HG02571 (cell line): ENCODE measurements at regions not wholly inside any gene's neighbourhood (a gene's known extent, or its start where the extent isn't known, plus 50 kb on each side); places are given as distances from the start of the nearest gene placed in this dataset.
"Not testable (repeated sequence)": the region's sequence is repeated elsewhere in the genome, so short reads cannot be mapped to it uniquely, and the experiment has no call there.

Experiments used
- ATAC-seq: cut with Tn5 transposase; IDR thresholded peaks from one replicate; pipeline ENCODE4 v1.9.1; 2021; ENCODE audit warnings: mild to moderate bottlenecking, moderate library complexity; ENCODE audit not compliant: unreplicated experiment

- ATAC-seq = no peak
These were observed 108.0 kb upstream of the CIBAR2 start for GRCh38 chr16:85220125-85220839.

- no peak for ATAC-seq
These were observed 108.9 kb upstream of the CIBAR2 start for GRCh38 chr16:85220964-85221731.

- ATAC-seq = no peak
These were observed 109.5 kb upstream of the CIBAR2 start for GRCh38 chr16:85221771-85222154.

- ATAC-seq = no peak
These were observed 110.0 kb upstream of the CIBAR2 start for GRCh38 chr16:85222155-85222863.

- no peak for ATAC-seq
These were observed 113.0 kb upstream of the CIBAR2 start for GRCh38 chr16:85225257-85225656.

- no peak for ATAC-seq
These were observed 113.4 kb upstream of the CIBAR2 start for GRCh38 chr16:85225721-85226120.

- ATAC-seq = peak; percentile 73
These were observed 115.0 kb upstream of the CIBAR2 start for GRCh38 chr16:85227084-85227945.

- ATAC-seq = peak; percentile 5
These were observed 115.9 kb upstream of the CIBAR2 start for GRCh38 chr16:85227946-85228862.

- ATAC-seq = no peak
These were observed 116.7 kb upstream of the CIBAR2 start for GRCh38 chr16:85228970-85229430.

GRCh38 chr16:85229869-85230462 is 117.7 kb upstream of the CIBAR2 start:
- ATAC-seq = no peak

GRCh38 chr16:85230764-85231383 is 118.6 kb upstream of the CIBAR2 start:
- not testable (repeated sequence) for ATAC-seq

GRCh38 chr16:85231959-85232358 is 119.7 kb upstream of the CIBAR2 start:
- ATAC-seq = no peak

- no peak for ATAC-seq
These were observed 120.3 kb upstream of the CIBAR2 start for GRCh38 chr16:85232369-85233142.

GRCh38 chr16:85233516-85233915 is 121.2 kb upstream of the CIBAR2 start:
- ATAC-seq = no peak

- no peak for ATAC-seq
These were observed 122.3 kb upstream of the CIBAR2 start for GRCh38 chr16:85234310-85235204.

- peak; percentile 61 for ATAC-seq
These were observed 123.9 kb upstream of the CIBAR2 start for GRCh38 chr16:85235991-85236817.
